ENCODE measurements at regions not wholly inside any gene's neighbourhood (a gene's known extent, or its start where the extent isn't known, plus 50 kb on each side); places are given as distances from the start of the nearest gene placed in this dataset.

DNA sequence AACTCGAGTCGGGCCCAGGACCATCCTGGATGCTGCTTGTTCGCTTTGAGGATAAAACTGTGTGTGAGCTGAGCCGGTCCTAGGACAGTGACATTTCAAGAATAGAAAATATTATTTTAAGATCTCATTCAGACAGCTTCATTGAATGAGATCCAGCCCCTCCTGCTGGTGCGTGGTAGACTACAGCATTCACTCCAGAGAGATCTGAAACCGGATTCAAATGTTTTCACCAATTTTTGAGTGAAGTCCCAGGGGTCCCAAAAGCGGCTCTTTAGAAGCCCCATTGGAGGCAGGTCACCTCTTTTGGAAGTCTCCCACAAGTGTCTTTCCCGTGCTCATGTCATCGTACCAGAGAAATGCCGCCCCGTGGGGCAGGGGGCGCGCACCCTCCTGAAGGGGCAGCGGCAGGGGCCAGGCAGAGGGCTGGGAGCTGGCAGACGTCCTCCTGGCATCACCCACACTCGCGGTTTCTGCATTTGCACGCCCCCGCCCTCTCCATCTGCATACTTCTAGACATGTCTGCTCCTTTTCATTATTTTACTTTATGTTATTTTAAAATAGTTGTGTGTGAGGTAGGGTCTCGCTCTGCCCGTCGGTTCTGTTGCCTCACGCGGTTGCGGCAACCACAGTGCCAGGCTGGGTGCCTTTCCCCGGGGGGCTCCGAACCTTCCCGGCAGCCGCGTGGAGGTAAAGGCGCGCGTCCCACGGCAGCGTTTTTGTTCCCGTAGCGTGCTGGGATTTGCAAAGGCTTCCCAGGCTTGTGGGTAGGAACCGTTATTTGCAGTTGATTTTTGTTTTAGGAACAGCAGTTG is 52.3 kb upstream of the DPYSL4 start:
- TF ChIP-seq CTCF (IDR thresholded peaks at IDR 0.05) = no peak
- H3K4me3 ChIP-seq (ENCODE audit: low read depth, low read length) = no peak overlapping the region
- peaks cover 7% of the 10 kb centered on the region for H3K4me1 ChIP-seq
- no peaks in the 10 kb centered on the region for H3K79me2 ChIP-seq
- no peak overlapping the region for H3K4me2 ChIP-seq (ENCODE audit: low read length)
- H3K9ac ChIP-seq = no peak overlapping the region
- no peaks in the 10 kb centered on the region for H3K36me3 ChIP-seq (ENCODE audit: control insufficient read depth, insufficient read depth, low read length)
- H3K27ac ChIP-seq = no peak overlapping the region
- no peak overlapping the region for H2AFZ ChIP-seq
- no peaks in the 10 kb centered on the region for H3K27me3 ChIP-seq (ENCODE audit: control insufficient read depth, insufficient read depth, low read length)
- no peaks in the 10 kb centered on the region for H3K9me3 ChIP-seq (ENCODE audit: control insufficient read depth, low read length)

DNA sequence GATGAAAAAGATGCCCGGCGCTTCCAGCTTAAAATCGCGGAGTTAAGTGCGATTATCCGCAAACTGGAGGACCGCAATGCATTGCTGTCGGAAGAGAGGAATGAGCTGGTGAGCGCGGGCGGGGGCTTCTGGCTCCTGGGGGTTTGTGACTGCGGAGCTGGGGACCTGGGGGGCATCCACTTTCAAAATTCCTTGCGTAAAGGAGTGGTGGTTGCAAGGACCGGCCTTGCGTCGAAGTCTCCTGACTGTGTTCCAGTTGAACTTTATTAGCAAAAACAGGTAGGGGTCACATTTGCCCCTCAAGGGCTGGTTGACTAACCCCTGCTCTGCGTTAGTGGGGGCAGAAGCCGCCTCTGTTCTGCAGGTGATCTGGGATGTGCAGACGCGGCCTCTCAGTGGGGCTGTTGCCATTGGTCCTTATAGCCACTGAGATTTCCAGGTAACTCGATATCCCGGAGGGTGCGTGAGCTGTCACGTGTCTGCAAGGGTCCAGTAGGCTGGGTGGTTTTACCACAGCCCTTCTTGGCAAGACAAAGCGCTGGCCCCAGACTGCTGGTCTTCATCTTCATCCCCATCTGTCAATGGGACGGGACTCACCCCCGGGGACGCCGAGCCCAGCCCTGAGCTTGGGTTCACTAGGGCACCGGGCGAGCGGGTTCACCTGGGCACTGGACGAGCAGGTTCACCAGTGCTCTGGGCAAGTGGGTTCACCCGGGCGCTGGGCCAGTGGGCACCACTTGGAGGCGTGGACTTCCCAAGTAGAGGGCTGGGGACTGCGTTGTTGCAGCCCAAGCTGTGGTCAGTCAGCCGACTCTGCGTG is 51.5 kb upstream of the DPYSL4 start:
- Histone ChIP-seq H3K79me2 (no peaks in the 10 kb centered on the region), H3K4me2 (ENCODE audit: low read length) (no peak overlapping the region), H2AFZ (no peak overlapping the region), H3K4me1 (peaks cover 7% of the 10 kb centered on the region), H3K4me3 (ENCODE audit: low read depth, low read length) (no peak overlapping the region), H3K9me3 (ENCODE audit: control insufficient read depth, low read length) (no peaks in the 10 kb centered on the region), H3K9ac (no peak overlapping the region), H3K27ac (no peak overlapping the region), H3K27me3 (ENCODE audit: control insufficient read depth, insufficient read depth, low read length) (no peaks in the 10 kb centered on the region), H3K36me3 (ENCODE audit: control insufficient read depth, insufficient read depth, low read length) (no peaks in the 10 kb centered on the region)
- TF ChIP-seq CTCF (IDR thresholded peaks at IDR 0.05) = no peak

GRCh38 chr10:132136097-132136521 is 50.6 kb upstream of the DPYSL4 start:
- H3K4me1 ChIP-seq = peaks cover 7% of the 10 kb centered on the region
- no peaks in the 10 kb centered on the region for H3K79me2 ChIP-seq
- H3K4me3 ChIP-seq (ENCODE audit: low read depth, low read length) = no peak overlapping the region
- no peaks in the 10 kb centered on the region for H3K36me3 ChIP-seq (ENCODE audit: control insufficient read depth, insufficient read depth, low read length)
- no peak overlapping the region for H3K4me2 ChIP-seq (ENCODE audit: low read length)
- TF ChIP-seq CTCF (IDR thresholded peaks at IDR 0.05) = no peak
- no peaks in the 10 kb centered on the region for H3K27me3 ChIP-seq (ENCODE audit: control insufficient read depth, insufficient read depth, low read length)
- no peak overlapping the region for H3K9ac ChIP-seq
- no peak overlapping the region for H2AFZ ChIP-seq
- no peak overlapping the region for H3K27ac ChIP-seq
- no peaks in the 10 kb centered on the region for H3K9me3 ChIP-seq (ENCODE audit: control insufficient read depth, low read length)

DNA sequence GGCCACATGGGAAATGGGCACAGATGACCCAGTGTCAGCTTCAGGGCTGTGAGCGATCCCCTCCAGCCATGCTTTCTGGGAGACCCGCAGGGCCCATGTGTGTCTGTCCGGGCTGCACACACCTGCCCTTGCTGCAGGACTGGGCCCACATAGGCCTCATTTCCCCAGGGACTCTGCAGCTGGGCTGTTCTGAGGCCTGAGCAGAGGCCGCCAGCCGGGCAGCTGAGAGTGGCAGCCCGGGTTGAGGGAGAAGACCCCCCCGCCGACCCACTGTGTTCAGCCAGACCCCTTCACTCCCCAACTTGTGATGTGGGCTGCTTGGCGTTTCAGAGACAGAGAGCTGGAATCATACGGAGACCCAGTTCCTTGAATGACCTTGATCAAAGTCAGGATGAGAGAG is 50.1 kb upstream of the DPYSL4 start:
- TF ChIP-seq CTCF (IDR thresholded peaks at IDR 0.05) = no peak

More for the DNA sequence above, 50.1 kb upstream of the DPYSL4 start:
- H3K27ac ChIP-seq = no peak overlapping the region
- H3K36me3 ChIP-seq (ENCODE audit: control insufficient read depth, insufficient read depth, low read length) = no peaks in the 10 kb centered on the region
- H3K4me2 ChIP-seq (ENCODE audit: low read length) = no peak overlapping the region
- no peaks in the 10 kb centered on the region for H3K79me2 ChIP-seq
- no peak overlapping the region for H3K4me3 ChIP-seq (ENCODE audit: low read depth, low read length)
- H3K27me3 ChIP-seq (ENCODE audit: control insufficient read depth, insufficient read depth, low read length) = no peaks in the 10 kb centered on the region
- no peak overlapping the region for H3K9ac ChIP-seq
- peaks cover 7% of the 10 kb centered on the region for H3K4me1 ChIP-seq
- no peaks in the 10 kb centered on the region for H3K9me3 ChIP-seq (ENCODE audit: control insufficient read depth, low read length)
- H2AFZ ChIP-seq = no peak overlapping the region
